Peyer's patch (tissue), 4 donors: ENCODE measurements at regions not wholly inside any gene's neighbourhood (a gene's known extent, or its start where the extent isn't known, plus 50 kb on each side); places are given as distances from the start of the nearest gene placed in this dataset.

Experiments
- DNase-seq, 3 donors: peaks; one replicate each; pipeline ENCODE4 v3.0.0-alpha.2; 2017 to 2019
- H3K27ac ChIP-seq, 4 donors: fragments of 200-600 bp; sonication (generic); one replicate each; pipeline ENCODE4 v1.5.1; 2016 to 2019
- H3K27me3 ChIP-seq, 2 donors: fragments of 200-600 bp; sonication (generic); one replicate each; pipeline ENCODE4 v1.5.1; 2019
- H3K36me3 ChIP-seq, 3 donors: fragments of 200-600 bp; sonication (generic); one replicate each; pipeline ENCODE4 v1.5.1; 2016 to 2019
- H3K4me1 ChIP-seq, 4 donors: fragments of 200-600 bp; sonication (generic); one replicate each; pipeline ENCODE4 v1.5.1; 2016 to 2019
- H3K4me3 ChIP-seq, 4 donors: fragments of 200-600 bp; sonication (generic); 1 replicate in 3 of 4; 2 replicates in 1 of 4; pipeline ENCODE4 v1.5.1; 2016 to 2019; ENCODE audit warnings: mild to moderate bottlenecking in 1 of 4
- H3K9me3 ChIP-seq, 4 donors: fragments of 200-600 bp; sonication (generic); one replicate each; pipeline ENCODE4 v1.5.1; 2016 to 2019; ENCODE audit warnings: mild to moderate bottlenecking in 1 of 4
- CTCF ChIP-seq, 6 experiments: fragments of 450-650 bp in 4 of 6; fragments of 200-600 bp in 2 of 6; sonication (generic) in 1 of 6; IDR thresholded peaks; one replicate each; pipeline ENCODE4 v1.5.1; 2017 to 2019; ENCODE audit warnings: antibody characterized with exemption in 6 of 6, mild to moderate bottlenecking in 3 of 6, moderate library complexity in 1 of 6
- POLR2A ChIP-seq, 2 donors: fragments of 450-650 bp; IDR thresholded peaks; one replicate each; pipeline ENCODE4 v1.5.1; 2017; ENCODE audit warnings: antibody characterized with exemption in 2 of 2, mild to moderate bottlenecking in 2 of 2, moderate library complexity in 2 of 2

- TF ChIP-seq CTCF (IDR thresholded peaks at IDR 0.05) (no peak), POLR2A (IDR thresholded peaks at IDR 0.05) (no peak)
- no peaks in the 10 kb centered on the region for H3K36me3 ChIP-seq
- H3K4me3 ChIP-seq, result no peak overlapping the region
- H3K9me3 ChIP-seq, result no peaks in the 10 kb centered on the region
- H3K4me1 ChIP-seq, result no peaks in the 10 kb centered on the region
- no peaks in the 10 kb centered on the region for H3K27me3 ChIP-seq
- no peak overlapping the region for H3K27ac ChIP-seq
- DNase-seq, result no peak
These were observed 420.5 kb upstream of the CPEB2 start for GRCh38 chr4:14581741-14582140.

DNA sequence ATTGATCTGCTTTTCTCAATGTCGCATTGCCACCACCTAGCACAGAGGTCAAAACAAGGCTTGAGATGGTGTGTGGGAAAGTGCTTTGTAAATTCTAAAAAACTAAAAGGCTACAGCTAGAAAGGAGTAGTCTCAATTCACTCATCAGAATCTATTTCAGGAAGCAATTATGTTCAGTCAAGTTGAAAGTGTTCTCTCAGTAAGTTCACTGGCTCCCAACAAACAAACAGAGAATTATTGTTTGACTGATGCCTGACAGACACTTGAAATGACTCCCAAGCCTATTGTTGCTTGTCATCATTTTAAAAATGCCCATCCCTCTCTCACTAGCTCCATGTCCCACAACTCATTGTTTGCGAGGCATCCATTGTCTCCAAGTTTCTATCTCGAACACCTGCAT is 419.6 kb upstream of the CPEB2 start:
- Histone ChIP-seq H3K9me3 (no peaks in the 10 kb centered on the region), H3K27ac (no peak overlapping the region), H3K4me3 (no peak overlapping the region), H3K4me1 (no peaks in the 10 kb centered on the region), H3K36me3 (no peaks in the 10 kb centered on the region), H3K27me3 (no peaks in the 10 kb centered on the region)
- DNase-seq, result no peak
- TF ChIP-seq CTCF (IDR thresholded peaks at IDR 0.05) (no peak), POLR2A (IDR thresholded peaks at IDR 0.05) (no peak)

GRCh38 chr4:14583331-14583730 is 418.9 kb upstream of the CPEB2 start:
- Histone ChIP-seq H3K27ac (no peak overlapping the region), H3K4me3 (no peak overlapping the region), H3K27me3 (no peaks in the 10 kb centered on the region), H3K4me1 (no peaks in the 10 kb centered on the region), H3K36me3 (no peaks in the 10 kb centered on the region), H3K9me3 (no peaks in the 10 kb centered on the region)
- TF ChIP-seq POLR2A (IDR thresholded peaks at IDR 0.05) (no peak), CTCF (IDR thresholded peaks at IDR 0.05) (no peak)
- DNase-seq, result no peak

GRCh38 chr4:14583752-14584151 is 418.5 kb upstream of the CPEB2 start:
- H3K36me3 ChIP-seq, result no peaks in the 10 kb centered on the region
- no peak for DNase-seq
- no peaks in the 10 kb centered on the region for H3K9me3 ChIP-seq
- H3K27me3 ChIP-seq, result no peaks in the 10 kb centered on the region
- no peak for TF ChIP-seq POLR2A (IDR thresholded peaks at IDR 0.05)
- TF ChIP-seq CTCF (IDR thresholded peaks at IDR 0.05), result no peak
- H3K4me1 ChIP-seq, result no peaks in the 10 kb centered on the region
- no peak overlapping the region for H3K27ac ChIP-seq
- H3K4me3 ChIP-seq, result no peak overlapping the region

- TF ChIP-seq CTCF (IDR thresholded peaks at IDR 0.05) (no peak), POLR2A (IDR thresholded peaks at IDR 0.05) (no peak)
- H3K27ac ChIP-seq, result no peak overlapping the region
- no peak for DNase-seq
- H3K4me1 ChIP-seq, result no peaks in the 10 kb centered on the region
- H3K36me3 ChIP-seq, result no peaks in the 10 kb centered on the region
- no peaks in the 10 kb centered on the region for H3K27me3 ChIP-seq
- H3K4me3 ChIP-seq, result no peak overlapping the region
- no peaks in the 10 kb centered on the region for H3K9me3 ChIP-seq
These were observed 409.3 kb upstream of the CPEB2 start for GRCh38 chr4:14592950-14593349.

GRCh38 chr4:14596028-14596427 is 406.3 kb upstream of the CPEB2 start:
- Histone ChIP-seq H3K4me1 (no peaks in the 10 kb centered on the region), H3K27ac (no peak overlapping the region), H3K36me3 (no peaks in the 10 kb centered on the region), H3K27me3 (no peaks in the 10 kb centered on the region), H3K4me3 (no peak overlapping the region), H3K9me3 (no peaks in the 10 kb centered on the region)
- TF ChIP-seq CTCF (IDR thresholded peaks at IDR 0.05), result no peak
- TF ChIP-seq POLR2A (IDR thresholded peaks at IDR 0.05), result no peak
- no peak for DNase-seq
